HepG2 (cell line): ENCODE measurements at regions not wholly inside any gene's neighbourhood (a gene's known extent, or its start where the extent isn't known, plus 50 kb on each side); places are given as distances from the start of the nearest gene placed in this dataset.
A peak's percentile ranks its signal among the peaks of the same experiment; 100 is the strongest.

Source experiments
- ATAC-seq: fragments of 200-7000 bp; cut with Tn5 transposase; 3 replicates; pipeline ENCODE4 v1.9.1; 2020; ENCODE audit warnings: mild to moderate bottlenecking, moderate library complexity
- BruUV-seq: library from RNA; stranded (reverse); fragments of 400-500 nt; replicated peaks from 2 replicates; lab custom pipeline; 2021; lab: Mats Ljungman, UMichigan
- CTCF ChIA-PET: fragments of 300-600 bp; formaldehyde crosslinking; extraction: SDS; loops from one replicate; lab custom pipeline; 2021; ENCODE audit warnings: low total read pairs, inconsistent platforms, low intra/inter-chr PET ratio; lab: Yijun Ruan, JAX
- POLR2A ChIA-PET: fragments of 350-600 bp; sonication (Branson Sonifier 250); formaldehyde crosslinking; loops from one replicate; lab custom pipeline; 2020; ENCODE audit warnings: antibody characterized with exemption, inconsistent platforms; lab: Yijun Ruan, JAX
- DNase-seq: peaks from one replicate; pipeline ENCODE4 v3.0.0-alpha.2; 2015; ENCODE audit warnings: low spot score
- FAIRE-seq: peaks from 3 replicates; lab custom pipeline; 2011; peaks lifted over from hg19 to GRCh38; lab: Jason Lieb, UNC
- H2AFZ ChIP-seq: one replicate; pipeline ENCODE4 v1.6.1; 2011; ENCODE audit warnings: low read length, inconsistent platforms
- H3K27ac ChIP-seq: fragments of 300-600 bp; 3 replicates; pipeline ENCODE4 v1.8.0; 2011; ENCODE audit warnings: mixed run types, mild to moderate bottlenecking, mixed read lengths, low read length, inconsistent platforms; ENCODE audit not compliant: insufficient read depth; ENCODE audit errors: extremely low read length
- H3K27me3 ChIP-seq, 2 experiments: fragments of 200-600 bp in 1 of 2; 2 replicates in 1 of 2; 3 replicates in 1 of 2; pipeline versions ENCODE4 v1.6.0 to v1.8.0; 2011; ENCODE audit warnings: low read length in 2 of 2, mild to moderate bottlenecking in 2 of 2, moderate library complexity in 2 of 2, inconsistent platforms in 1 of 2; ENCODE audit not compliant: insufficient read depth in 2 of 2, control insufficient read depth in 1 of 2
- H3K36me3 ChIP-seq, 2 experiments: fragments of 200-600 bp in 1 of 2; replicated peaks in 1 of 2; 2 replicates in 1 of 2; 3 replicates in 1 of 2; pipeline versions ENCODE4 v1.5.1 to v1.8.0; 2011; ENCODE audit warnings: low read length in 2 of 2, inconsistent platforms in 1 of 2; ENCODE audit not compliant: insufficient read depth in 2 of 2, control insufficient read depth in 1 of 2
- H3K4me1 ChIP-seq: 2 replicates; pipeline ENCODE4 v1.5.1; 2012; ENCODE audit warnings: low read length, inconsistent platforms; ENCODE audit not compliant: insufficient read depth
- H3K4me2 ChIP-seq: 2 replicates; pipeline ENCODE4 v1.6.0; 2011; ENCODE audit warnings: low read depth, low read length, inconsistent platforms
- H3K4me3 ChIP-seq, 3 experiments: fragments of 200-600 bp in 1 of 3; sonication (generic), shearing (Covaris generic) in 1 of 3; replicated peaks in 1 of 3; 2 replicates each; pipeline ENCODE4 v1.5.1; 2011 to 2016; ENCODE audit warnings: low read length in 3 of 3, inconsistent platforms in 2 of 3, low read depth in 2 of 3, mild to moderate bottlenecking in 2 of 3, control low read depth in 1 of 3, mixed read lengths in 1 of 3; ENCODE audit not compliant: insufficient read depth in 1 of 3
- H3K79me2 ChIP-seq: one replicate; pipeline ENCODE4 v1.6.1; 2011; ENCODE audit warnings: low read length, inconsistent platforms; ENCODE audit not compliant: insufficient read depth
- H3K9ac ChIP-seq: 2 replicates; pipeline ENCODE4 v1.6.0; 2011; ENCODE audit warnings: mild to moderate bottlenecking, low read depth, low read length, inconsistent platforms; ENCODE audit not compliant: insufficient read depth
- H3K9me3 ChIP-seq: 2 replicates; pipeline ENCODE4 v1.5.1; 2012; ENCODE audit warnings: mild to moderate bottlenecking, low read length
- H4K20me1 ChIP-seq: 2 replicates; pipeline ENCODE4 v1.6.0; 2011; ENCODE audit warnings: inconsistent platforms, mild to moderate bottlenecking, low read length, moderate library complexity; ENCODE audit not compliant: insufficient read depth
- ATM ChIP-seq: fragments of 450-650 bp; IDR thresholded peaks from 2 replicates; pipeline ENCODE4 v1.7.1; 2017; ENCODE audit warnings: mild to moderate bottlenecking, borderline replicate concordance
- CCDC6 ChIP-seq: sonication (generic); formaldehyde crosslinking; IDR thresholded peaks from 2 replicates; pipeline ENCODE4 v1.8.1; 2022; ENCODE audit warnings: mild to moderate bottlenecking, missing genetic modification reagents, moderate library complexity
- CEBPB ChIP-seq: IDR thresholded peaks from 2 replicates; pipeline ENCODE4 v1.6.1; 2011; ENCODE audit warnings: low read depth, low read length, improper control_type of control experiment, borderline replicate concordance
- EHMT2 ChIP-seq: fragments of 200-600 bp; sonication (generic); IDR thresholded peaks from 2 replicates; pipeline ENCODE4 v1.7.0; 2017; ENCODE audit warnings: antibody characterized with exemption, low read depth, low read length, borderline replicate concordance
- HDAC2 ChIP-seq: sonication (generic); formaldehyde crosslinking; IDR thresholded peaks from 2 replicates; pipeline ENCODE4 v1.4.0; 2020; ENCODE audit warnings: missing genetic modification reagents
- LCORL ChIP-seq, 2 experiments: fragments of 450-650 bp in 1 of 2; sonication (generic) in 1 of 2; formaldehyde crosslinking in 1 of 2; IDR thresholded peaks; 2 replicates each; pipeline versions ENCODE4 v1.5.0 to v1.6.1; 2017 to 2020; ENCODE audit warnings: antibody characterized with exemption in 1 of 2, missing genetic modification reagents in 1 of 2
- SKI ChIP-seq: fragments of 450-650 bp; IDR thresholded peaks from one replicate; pipeline ENCODE4 v1.6.1; 2018; ENCODE audit warnings: mild to moderate bottlenecking; ENCODE audit not compliant: partially characterized antibody
- ZNF180 ChIP-seq: sonication (generic); formaldehyde crosslinking; IDR thresholded peaks from 2 replicates; pipeline ENCODE4 v1.4.0; 2020; ENCODE audit warnings: low read depth, missing genetic modification reagents, borderline replicate concordance
- ZNF616 ChIP-seq: sonication (generic); formaldehyde crosslinking; IDR thresholded peaks from 2 replicates; pipeline ENCODE4 v1.5.0; 2020; ENCODE audit warnings: low read depth, mild to moderate bottlenecking, missing genetic modification reagents
- ZNF768 ChIP-seq: sonication (generic); formaldehyde crosslinking; IDR thresholded peaks from 2 replicates; pipeline ENCODE4 v1.4.0; 2020; ENCODE audit warnings: missing genetic modification reagents
- WGBS: methylation state at CpG from one replicate; pipeline ENCODE4 v1.1.6; 2017; ENCODE audit warnings: low lambda C conversion rate; 5-methylcytosine and 5-hydroxymethylcytosine counted together
- in situ Hi-C: cut with HindIII; loops from 2 replicates; pipeline ENCODE4 v1.10.0; 2017; ENCODE audit warnings: low pct_unique_long_range_greater_than_20kb; ENCODE audit not compliant: extremely low pct_ligation_motif_present
- intact Hi-C: fragments of 100-400 bp; cut with micrococcal nuclease; formaldehyde crosslinking; loops from one replicate; pipeline ENCODE4 v1.10.0; 2022; ENCODE audit not compliant: unreplicated experiment
- TF ChIP-seq, protein P1 (sequence below): sonication (generic); formaldehyde crosslinking; IDR thresholded peaks from 2 replicates; pipeline ENCODE4 v1.5.0; 2020; ENCODE audit warnings: missing genetic modification reagents
- TF ChIP-seq, protein P2 (sequence below): sonication (generic); formaldehyde crosslinking; IDR thresholded peaks from 2 replicates; pipeline ENCODE4 v1.9.0; 2021; ENCODE audit warnings: missing genetic modification reagents, borderline replicate concordance
- TF ChIP-seq, protein P3 (sequence below): sonication (generic); formaldehyde crosslinking; IDR thresholded peaks from 2 replicates; pipeline ENCODE4 v1.8.0; 2022; ENCODE audit warnings: missing genetic modification reagents, mild to moderate bottlenecking, borderline replicate concordance
- TF ChIP-seq, protein P4 (sequence below): sonication (generic); formaldehyde crosslinking; IDR thresholded peaks from 2 replicates; pipeline ENCODE4 v1.8.0; 2022; ENCODE audit warnings: mild to moderate bottlenecking, missing genetic modification reagents, moderate library complexity

DNA sequence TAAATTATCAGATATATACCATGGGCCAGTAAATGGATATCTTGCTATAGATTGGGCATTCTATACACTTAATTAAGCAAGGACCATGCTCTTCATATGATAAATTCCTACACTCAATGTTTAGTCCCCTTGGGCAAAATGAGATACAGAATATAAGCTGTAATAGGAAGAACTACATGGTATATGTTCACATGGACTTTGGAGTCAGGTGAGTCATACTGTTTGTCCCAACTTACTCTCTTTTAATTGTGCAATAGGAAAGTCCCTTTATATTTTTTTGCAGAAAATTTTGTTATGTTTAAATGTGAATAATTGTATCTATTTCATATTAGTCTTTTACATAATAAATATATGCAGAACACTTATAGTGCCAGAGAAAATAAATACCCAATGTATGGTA, 820.2 kb upstream of the ADAMTS5 start:
- Histone ChIP-seq H3K36me3 (no peaks in the 10 kb centered on the region), H3K4me3 (no peak overlapping the region), H3K4me1 (no peaks in the 10 kb centered on the region), H3K9ac (no peak overlapping the region), H3K4me2 (no peak overlapping the region), H4K20me1 (no peaks in the 10 kb centered on the region), H3K9me3 (peaks cover 98% of the 10 kb centered on the region), H3K79me2 (no peaks in the 10 kb centered on the region), H3K27me3 (no peaks in the 10 kb centered on the region), H3K27ac (no peak overlapping the region), H2AFZ (no peak overlapping the region)
- intact Hi-C loops (no loop called here), in situ Hi-C loops (no loop called here)
- FAIRE-seq (no peak), ATAC-seq (no peak), DNase-seq (no peak)
- BruUV-seq, result no TSS peak
- ChIA-PET POLR2A (no interaction called here), CTCF (no interaction called here)
- TF ChIP-seq SKI (no peak), LCORL (IDR thresholded peaks at IDR 0.05) (no peak), LCORL (CRISPR knock-in tag; IDR thresholded peaks at IDR 0.05) (no peak), CEBPB (0 out of 2 replicates have a peak, but pooled peaks have one; percentile 17)
- TF ChIP-seq, protein P1, sequence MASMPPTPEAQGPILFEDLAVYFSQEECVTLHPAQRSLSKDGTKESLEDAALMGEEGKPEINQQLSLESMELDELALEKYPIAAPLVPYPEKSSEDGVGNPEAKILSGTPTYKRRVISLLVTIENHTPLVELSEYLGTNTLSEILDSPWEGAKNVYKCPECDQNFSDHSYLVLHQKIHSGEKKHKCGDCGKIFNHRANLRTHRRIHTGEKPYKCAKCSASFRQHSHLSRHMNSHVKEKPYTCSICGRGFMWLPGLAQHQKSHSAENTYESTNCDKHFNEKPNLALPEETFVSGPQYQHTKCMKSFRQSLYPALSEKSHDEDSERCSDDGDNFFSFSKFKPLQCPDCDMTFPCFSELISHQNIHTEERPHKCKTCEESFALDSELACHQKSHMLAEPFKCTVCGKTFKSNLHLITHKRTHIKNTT (CRISPR knock-in tag), result no peak
- TF ChIP-seq, protein P2, sequence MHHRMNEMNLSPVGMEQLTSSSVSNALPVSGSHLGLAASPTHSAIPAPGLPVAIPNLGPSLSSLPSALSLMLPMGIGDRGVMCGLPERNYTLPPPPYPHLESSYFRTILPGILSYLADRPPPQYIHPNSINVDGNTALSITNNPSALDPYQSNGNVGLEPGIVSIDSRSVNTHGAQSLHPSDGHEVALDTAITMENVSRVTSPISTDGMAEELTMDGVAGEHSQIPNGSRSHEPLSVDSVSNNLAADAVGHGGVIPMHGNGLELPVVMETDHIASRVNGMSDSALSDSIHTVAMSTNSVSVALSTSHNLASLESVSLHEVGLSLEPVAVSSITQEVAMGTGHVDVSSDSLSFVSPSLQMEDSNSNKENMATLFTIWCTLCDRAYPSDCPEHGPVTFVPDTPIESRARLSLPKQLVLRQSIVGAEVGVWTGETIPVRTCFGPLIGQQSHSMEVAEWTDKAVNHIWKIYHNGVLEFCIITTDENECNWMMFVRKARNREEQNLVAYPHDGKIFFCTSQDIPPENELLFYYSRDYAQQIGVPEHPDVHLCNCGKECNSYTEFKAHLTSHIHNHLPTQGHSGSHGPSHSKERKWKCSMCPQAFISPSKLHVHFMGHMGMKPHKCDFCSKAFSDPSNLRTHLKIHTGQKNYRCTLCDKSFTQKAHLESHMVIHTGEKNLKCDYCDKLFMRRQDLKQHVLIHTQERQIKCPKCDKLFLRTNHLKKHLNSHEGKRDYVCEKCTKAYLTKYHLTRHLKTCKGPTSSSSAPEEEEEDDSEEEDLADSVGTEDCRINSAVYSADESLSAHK, result no peak

DNA sequence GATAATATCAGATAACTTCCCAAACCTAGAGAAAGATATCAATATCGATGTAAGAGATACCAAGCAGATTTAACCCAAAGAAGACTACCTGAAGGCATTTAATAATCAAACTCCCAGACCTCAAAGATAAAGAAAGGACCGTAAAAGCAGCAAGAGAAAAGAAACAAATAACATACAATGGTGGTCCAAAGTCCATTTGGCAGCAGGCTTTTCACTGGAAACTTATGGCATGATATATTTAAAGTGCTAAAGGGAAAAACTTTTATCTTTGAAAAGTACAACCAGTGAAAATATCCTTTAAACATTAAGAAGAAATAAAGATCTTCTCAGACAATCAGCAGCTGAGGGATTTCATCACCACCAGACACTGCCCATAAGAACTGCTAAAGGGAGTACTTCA, 812.7 kb upstream of the ADAMTS5 start:
- FAIRE-seq (no peak), ATAC-seq (no peak), DNase-seq (no peak)
- Histone ChIP-seq H3K4me2 (no peak overlapping the region), H3K4me1 (no peaks in the 10 kb centered on the region), H3K9me3 (peaks cover 86% of the 10 kb centered on the region), H3K27ac (no peak overlapping the region), H3K79me2 (no peaks in the 10 kb centered on the region), H3K4me3 (no peak overlapping the region), H2AFZ (no peak overlapping the region), H3K27me3 (no peaks in the 10 kb centered on the region), H3K9ac (no peak overlapping the region), H4K20me1 (no peaks in the 10 kb centered on the region), H3K36me3 (no peaks in the 10 kb centered on the region)
- in situ Hi-C loops, result no loop called here
- WGBS, result 5% methylated on average over 2 of the region's 2 CpGs
- intact Hi-C loops, result no loop called here
- POLR2A ChIA-PET, result no interaction called here
- CTCF ChIA-PET, result no interaction called here
- no TSS peak for BruUV-seq
- no peak for TF ChIP-seq ATM
- TF ChIP-seq EHMT2, result no peak
- no peak for TF ChIP-seq ZNF768 (CRISPR knock-in tag)
- no peak for TF ChIP-seq ZNF616 (CRISPR knock-in tag)
- TF ChIP-seq ZNF180 (CRISPR knock-in tag), result no peak
- TF ChIP-seq CCDC6 (CRISPR knock-in tag), result no peak
- TF ChIP-seq, protein P3, sequence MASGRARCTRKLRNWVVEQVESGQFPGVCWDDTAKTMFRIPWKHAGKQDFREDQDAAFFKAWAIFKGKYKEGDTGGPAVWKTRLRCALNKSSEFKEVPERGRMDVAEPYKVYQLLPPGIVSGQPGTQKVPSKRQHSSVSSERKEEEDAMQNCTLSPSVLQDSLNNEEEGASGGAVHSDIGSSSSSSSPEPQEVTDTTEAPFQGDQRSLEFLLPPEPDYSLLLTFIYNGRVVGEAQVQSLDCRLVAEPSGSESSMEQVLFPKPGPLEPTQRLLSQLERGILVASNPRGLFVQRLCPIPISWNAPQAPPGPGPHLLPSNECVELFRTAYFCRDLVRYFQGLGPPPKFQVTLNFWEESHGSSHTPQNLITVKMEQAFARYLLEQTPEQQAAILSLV (CRISPR knock-in tag), result no peak
- no peak for TF ChIP-seq HDAC2 (CRISPR knock-in tag)
- TF ChIP-seq, protein P4, sequence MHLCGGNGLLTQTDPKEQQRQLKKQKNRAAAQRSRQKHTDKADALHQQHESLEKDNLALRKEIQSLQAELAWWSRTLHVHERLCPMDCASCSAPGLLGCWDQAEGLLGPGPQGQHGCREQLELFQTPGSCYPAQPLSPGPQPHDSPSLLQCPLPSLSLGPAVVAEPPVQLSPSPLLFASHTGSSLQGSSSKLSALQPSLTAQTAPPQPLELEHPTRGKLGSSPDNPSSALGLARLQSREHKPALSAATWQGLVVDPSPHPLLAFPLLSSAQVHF, result no peak
